OCI-LY7 (cell line): ENCODE measurements at regions not wholly inside any gene's neighbourhood (a gene's known extent, or its start where the extent isn't known, plus 50 kb on each side); places are given as distances from the start of the nearest gene placed in this dataset.

ENCODE experiments used
- BruUV-seq: library from RNA; stranded (reverse); fragments of 400-500 nt; replicated peaks from 2 replicates; lab custom pipeline; 2021; lab: Mats Ljungman, UMichigan
- CTCF ChIA-PET: fragments of 300-600 bp; sonication (Branson Sonifier 250); formaldehyde crosslinking; loops from one replicate; lab custom pipeline; 2022; ENCODE audit warnings: antibody characterized with exemption; ENCODE audit not compliant: unreplicated experiment; lab: Charles Lee
- POLR2A ChIA-PET: fragments of 300-600 bp; sonication (Branson Sonifier 250); formaldehyde crosslinking; loops from one replicate; lab custom pipeline; 2022; ENCODE audit warnings: antibody characterized with exemption; lab: Charles Lee
- DNase-seq: peaks from one replicate; pipeline ENCODE4 v3.0.0-alpha.2; 2015; ENCODE audit warnings: low spot score
- H2AFZ ChIP-seq: fragments of 200-600 bp; sonication (generic), shearing (Covaris generic); 2 replicates; pipeline ENCODE4 v1.6.1; 2014; ENCODE audit warnings: mild to moderate bottlenecking, antibody characterized with exemption, low read length, moderate library complexity
- H3K27ac ChIP-seq: fragments of 200-600 bp; sonication (generic); 2 replicates; pipeline ENCODE4 v1.5.1; 2014; ENCODE audit warnings: mixed run types, low read depth, mild to moderate bottlenecking, moderate library complexity, low read length, inconsistent platforms; ENCODE audit not compliant: poor library complexity, severe bottlenecking
- H3K36me3 ChIP-seq: fragments of 200-600 bp; sonication (generic); 2 replicates; pipeline ENCODE4 v1.6.1; 2014; ENCODE audit warnings: mild to moderate bottlenecking, antibody characterized with exemption, low read length, moderate library complexity, mixed read lengths; ENCODE audit not compliant: insufficient read depth
- H3K4me1 ChIP-seq: fragments of 200-600 bp; sonication (generic); 2 replicates; pipeline ENCODE4 v1.5.1; 2014; ENCODE audit warnings: mild to moderate bottlenecking, low read length; ENCODE audit not compliant: insufficient read depth, poor library complexity, severe bottlenecking
- H3K4me2 ChIP-seq: fragments of 200-600 bp; sonication (generic); 2 replicates; pipeline ENCODE4 v1.6.1; 2014; ENCODE audit warnings: mild to moderate bottlenecking, low read length
- H3K4me3 ChIP-seq: fragments of 200-600 bp; sonication (generic); 2 replicates; pipeline ENCODE4 v1.5.1; 2014; ENCODE audit warnings: mild to moderate bottlenecking, low read depth, low read length; ENCODE audit not compliant: poor library complexity, severe bottlenecking
- H3K79me2 ChIP-seq: fragments of 200-600 bp; sonication (generic); 2 replicates; pipeline ENCODE4 v1.6.1; 2016; ENCODE audit warnings: low read depth, mild to moderate bottlenecking, low read length, moderate library complexity, mixed read lengths; ENCODE audit not compliant: insufficient read depth
- H3K9me2 ChIP-seq: fragments of 200-600 bp; sonication (generic); 2 replicates; pipeline ENCODE4 v1.6.1; 2016; ENCODE audit warnings: mild to moderate bottlenecking, low read length, mixed read lengths; ENCODE audit not compliant: insufficient read depth
- H3K9me3 ChIP-seq: fragments of 200-600 bp; sonication (generic); 2 replicates; pipeline ENCODE4 v1.6.1; 2014; ENCODE audit warnings: mild to moderate bottlenecking, mixed run types, low read length, mixed read lengths
- H4K20me1 ChIP-seq: fragments of 200-600 bp; sonication (generic); 2 replicates; pipeline ENCODE4 v1.6.1; 2014; ENCODE audit warnings: mild to moderate bottlenecking, antibody characterized with exemption, low read length, moderate library complexity, mixed read lengths; ENCODE audit not compliant: insufficient read depth
- EZH2phosphoT487 ChIP-seq: fragments of 200-600 bp; sonication (generic); IDR thresholded peaks from 2 replicates; pipeline ENCODE4 v1.6.1; 2018; ENCODE audit warnings: low read depth, borderline replicate concordance, mild to moderate bottlenecking, mixed run types, antibody characterized with exemption, low read length, moderate library complexity, mixed read lengths
- intact Hi-C: fragments of 100-400 bp; cut with micrococcal nuclease; formaldehyde crosslinking; loops from one replicate; pipeline ENCODE4 v1.10.0; 2022; ENCODE audit not compliant: unreplicated experiment
- TF ChIP-seq, protein P1 (sequence below): fragments of 200-600 bp; sonication (generic); conservative IDR thresholded peaks from 2 replicates; pipeline ENCODE4 v1.5.1; 2014; ENCODE audit warnings: mild to moderate bottlenecking, antibody characterized with exemption, low read length, moderate library complexity, mixed read lengths

DNA sequence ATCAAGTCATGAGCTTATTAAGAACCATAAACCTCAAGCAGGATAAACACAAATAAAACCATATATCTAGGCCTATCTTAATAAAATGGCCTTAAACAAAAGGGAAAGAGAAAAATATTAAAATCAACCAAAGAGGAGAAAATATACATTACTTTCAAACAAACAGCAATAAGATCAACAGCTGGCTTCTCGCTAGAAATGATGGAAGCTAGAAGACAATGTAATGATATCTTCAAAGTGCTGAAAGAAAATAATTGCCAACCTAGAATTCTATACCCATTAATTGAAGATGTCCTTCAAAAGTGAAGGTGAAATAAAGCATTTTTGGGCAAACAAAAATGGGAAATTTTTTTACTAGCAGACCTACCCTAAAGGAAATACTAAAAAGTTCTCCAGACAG is 142.9 kb upstream of the PODXL start:
- Histone ChIP-seq H3K4me1 (no peaks in the 10 kb centered on the region), H3K79me2 (no peaks in the 10 kb centered on the region), H3K27ac (no peak overlapping the region), H3K4me3 (no peak overlapping the region), H3K36me3 (no peaks in the 10 kb centered on the region), H4K20me1 (no peaks in the 10 kb centered on the region), H3K9me3 (no peaks in the 10 kb centered on the region), H3K4me2 (no peak overlapping the region), H3K9me2 (no peaks in the 10 kb centered on the region), H2AFZ (no peak overlapping the region)
- DNase-seq: no peak
- intact Hi-C loops: no loop called here
- no TSS peak for BruUV-seq
- ChIA-PET CTCF (interaction anchor here (0.8 kb wide), 1 partner anchor 10 kb away, joined by 3 read pairs; no protein-coding TSS in a partner anchor), POLR2A (no interaction called here)
- TF ChIP-seq, protein P1, sequence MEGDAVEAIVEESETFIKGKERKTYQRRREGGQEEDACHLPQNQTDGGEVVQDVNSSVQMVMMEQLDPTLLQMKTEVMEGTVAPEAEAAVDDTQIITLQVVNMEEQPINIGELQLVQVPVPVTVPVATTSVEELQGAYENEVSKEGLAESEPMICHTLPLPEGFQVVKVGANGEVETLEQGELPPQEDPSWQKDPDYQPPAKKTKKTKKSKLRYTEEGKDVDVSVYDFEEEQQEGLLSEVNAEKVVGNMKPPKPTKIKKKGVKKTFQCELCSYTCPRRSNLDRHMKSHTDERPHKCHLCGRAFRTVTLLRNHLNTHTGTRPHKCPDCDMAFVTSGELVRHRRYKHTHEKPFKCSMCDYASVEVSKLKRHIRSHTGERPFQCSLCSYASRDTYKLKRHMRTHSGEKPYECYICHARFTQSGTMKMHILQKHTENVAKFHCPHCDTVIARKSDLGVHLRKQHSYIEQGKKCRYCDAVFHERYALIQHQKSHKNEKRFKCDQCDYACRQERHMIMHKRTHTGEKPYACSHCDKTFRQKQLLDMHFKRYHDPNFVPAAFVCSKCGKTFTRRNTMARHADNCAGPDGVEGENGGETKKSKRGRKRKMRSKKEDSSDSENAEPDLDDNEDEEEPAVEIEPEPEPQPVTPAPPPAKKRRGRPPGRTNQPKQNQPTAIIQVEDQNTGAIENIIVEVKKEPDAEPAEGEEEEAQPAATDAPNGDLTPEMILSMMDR: no peak
- no peak for TF ChIP-seq EZH2phosphoT487

DNA sequence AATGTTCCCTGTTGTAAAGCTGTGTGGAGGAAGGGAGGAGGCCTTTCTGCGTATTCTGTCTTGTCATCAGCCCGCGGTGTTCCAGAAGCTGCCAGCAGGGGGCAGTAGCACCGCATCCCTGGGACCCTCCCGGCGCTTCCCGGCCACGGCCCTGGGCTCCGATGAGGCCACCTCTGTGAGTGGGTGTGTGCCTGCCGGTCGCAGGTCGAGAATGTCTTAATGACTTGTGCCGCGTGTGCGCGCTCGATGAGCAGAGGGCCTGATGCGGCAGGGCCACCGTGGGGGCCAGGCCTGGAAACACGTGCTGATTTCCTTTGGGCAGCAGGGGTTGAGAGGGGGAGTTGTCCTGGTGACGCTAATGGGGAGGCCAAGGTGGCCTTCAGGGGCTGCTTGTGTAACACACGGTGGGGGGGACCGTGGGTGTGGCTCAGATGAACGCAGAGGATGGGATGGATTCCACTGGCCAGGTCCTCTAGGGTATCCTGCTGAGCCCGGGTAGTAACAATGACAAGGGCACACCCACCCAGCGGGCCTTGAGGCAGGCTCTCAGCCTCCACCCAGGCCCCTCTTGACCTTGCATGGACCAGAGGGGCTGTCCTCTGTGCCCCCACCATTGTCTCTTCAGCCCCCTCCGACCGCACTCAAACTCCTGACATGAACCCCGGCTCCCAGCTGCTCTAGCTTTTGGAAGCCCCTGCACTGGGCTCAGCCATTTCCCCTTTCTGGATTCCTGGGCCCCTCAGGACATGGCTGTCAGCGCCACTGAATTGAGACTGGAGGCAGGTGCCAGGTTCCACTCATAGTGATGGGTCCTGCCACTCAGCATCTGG is 135.9 kb upstream of the PODXL start:
- no peaks in the 10 kb centered on the region for H3K79me2 ChIP-seq
- DNase-seq: peak; percentile 19
- H3K9me2 ChIP-seq: no peaks in the 10 kb centered on the region
- no peaks in the 10 kb centered on the region for H3K4me1 ChIP-seq
- intact Hi-C loops: no loop called here
- BruUV-seq: no TSS peak
- ChIA-PET POLR2A (no interaction called here), CTCF (interaction anchor here (0.5 kb wide), 1 partner anchor 123 kb away, joined by 3 read pairs; no protein-coding TSS in a partner anchor)
- no peak overlapping the region for H3K27ac ChIP-seq
- no peak for TF ChIP-seq EZH2phosphoT487
- TF ChIP-seq, protein P1: peak; percentile 84
- no peak overlapping the region for H3K4me2 ChIP-seq
- H3K9me3 ChIP-seq: no peaks in the 10 kb centered on the region
- no peaks in the 10 kb centered on the region for H4K20me1 ChIP-seq
- no peak overlapping the region for H3K4me3 ChIP-seq
- no peak overlapping the region for H2AFZ ChIP-seq
- H3K36me3 ChIP-seq: no peaks in the 10 kb centered on the region
